ENCODE measurements at regions not wholly inside any gene's neighbourhood (a gene's known extent, or its start where the extent isn't known, plus 50 kb on each side); places are given as distances from the start of the nearest gene placed in this dataset.

GRCh38 chr7:68449816-68450215, 1148.5 kb upstream of the AUTS2 start:
- Histone ChIP-seq H3K36me3 (ENCODE audit: insufficient read depth, low read length) (no peaks in the 10 kb centered on the region), H3K27me3 (ENCODE audit: insufficient read depth, low read length) (no peaks in the 10 kb centered on the region), H3K4me1 (ENCODE audit: insufficient read depth, low read length) (no peaks in the 10 kb centered on the region), H3K4me3 (ENCODE audit: low read length) (no peak overlapping the region), H3K27ac (ENCODE audit: low read depth, low read length) (no peak overlapping the region), H3K9me3 (ENCODE audit: insufficient read depth, low read depth, low read length) (no peaks in the 10 kb centered on the region), H3K9ac (ENCODE audit: low read depth, low read length) (no peak overlapping the region)
- 96% methylated on average over 4 of the region's 5 CpGs for WGBS

DNA sequence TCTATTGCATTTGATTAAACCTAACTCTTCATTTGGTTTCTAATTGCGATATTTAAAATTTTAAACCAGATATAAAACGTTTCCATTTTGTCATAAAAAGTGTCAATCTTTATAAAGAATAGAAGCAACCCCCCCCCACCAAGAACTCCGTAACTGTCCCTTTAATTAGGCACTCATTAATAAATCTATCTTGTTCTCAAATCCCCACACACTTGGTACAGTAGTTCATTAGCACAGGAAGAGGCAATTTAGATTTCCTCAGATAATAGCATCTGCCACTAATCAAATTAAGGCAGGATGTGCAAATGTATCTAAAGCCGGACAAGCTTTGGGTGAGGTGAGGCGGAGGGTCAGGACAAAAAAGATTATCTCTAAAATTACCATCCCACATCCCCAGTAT, 1143.3 kb upstream of the AUTS2 start:
- H3K27ac ChIP-seq (ENCODE audit: low read depth, low read length): no peak overlapping the region
- H3K9me3 ChIP-seq (ENCODE audit: insufficient read depth, low read depth, low read length): 0 out of 2 replicates have a peak, but pooled peaks cover 2% of the 10 kb centered on the region
- H3K36me3 ChIP-seq (ENCODE audit: insufficient read depth, low read length): no peaks in the 10 kb centered on the region
- H3K9ac ChIP-seq (ENCODE audit: low read depth, low read length): no peak overlapping the region
- H3K27me3 ChIP-seq (ENCODE audit: insufficient read depth, low read length): no peaks in the 10 kb centered on the region
- no peaks in the 10 kb centered on the region for H3K4me1 ChIP-seq (ENCODE audit: insufficient read depth, low read length)
- WGBS: 86% methylated on average over 3 of the region's 5 CpGs
- no peak overlapping the region for H3K4me3 ChIP-seq (ENCODE audit: low read length)

DNA sequence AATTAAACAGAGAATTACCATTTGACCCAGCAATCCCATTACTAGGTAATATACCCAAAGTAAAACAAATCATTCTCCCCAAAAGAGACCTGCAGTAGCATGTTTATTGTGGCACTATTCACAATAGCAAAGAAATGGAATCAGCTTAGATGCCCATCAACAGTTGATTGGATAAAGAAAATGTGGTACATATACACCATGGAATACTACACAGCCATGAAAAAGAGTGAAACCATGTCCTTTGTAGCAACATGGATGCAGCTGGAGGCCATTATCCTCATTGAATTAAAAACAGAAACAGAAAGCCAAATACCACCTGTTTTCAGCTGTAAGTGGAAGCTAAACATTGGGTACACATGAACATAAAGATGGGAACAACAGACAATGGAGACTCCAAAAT, 1141.8 kb upstream of the AUTS2 start:
- H3K4me3 ChIP-seq (ENCODE audit: low read length): no peak overlapping the region
- H3K9me3 ChIP-seq (ENCODE audit: insufficient read depth, low read depth, low read length): 0 out of 2 replicates have a peak, but pooled peaks cover 2% of the 10 kb centered on the region
- H3K36me3 ChIP-seq (ENCODE audit: insufficient read depth, low read length): no peaks in the 10 kb centered on the region
- H3K27ac ChIP-seq (ENCODE audit: low read depth, low read length): no peak overlapping the region
- no peaks in the 10 kb centered on the region for H3K4me1 ChIP-seq (ENCODE audit: insufficient read depth, low read length)
- no peak overlapping the region for H3K9ac ChIP-seq (ENCODE audit: low read depth, low read length)
- no peaks in the 10 kb centered on the region for H3K27me3 ChIP-seq (ENCODE audit: insufficient read depth, low read length)

DNA sequence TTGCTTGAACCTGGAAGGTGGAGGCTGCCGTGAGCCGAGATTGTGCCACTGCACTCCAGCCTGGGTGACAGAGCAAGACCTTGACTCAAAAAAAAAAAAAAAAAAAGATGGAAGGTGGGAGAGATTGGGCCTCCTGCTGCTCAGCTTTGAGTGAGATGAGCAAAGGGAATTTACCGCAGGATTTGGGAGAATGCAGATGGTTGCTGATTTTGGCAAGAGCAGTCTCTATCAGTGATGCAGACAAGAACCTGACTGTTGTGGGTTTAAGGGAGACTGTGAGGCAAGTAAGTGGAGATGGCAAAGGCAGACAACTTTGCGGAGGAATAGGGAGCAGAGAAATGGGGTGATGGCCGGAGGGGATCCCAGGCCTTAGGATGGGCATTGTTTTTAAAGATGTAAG, 1140.8 kb upstream of the AUTS2 start:
- Histone ChIP-seq H3K4me3 (ENCODE audit: low read length) (no peak overlapping the region), H3K4me1 (ENCODE audit: insufficient read depth, low read length) (no peaks in the 10 kb centered on the region), H3K27ac (ENCODE audit: low read depth, low read length) (no peak overlapping the region), H3K9me3 (ENCODE audit: insufficient read depth, low read depth, low read length) (0 out of 2 replicates have a peak, but pooled peaks cover 2% of the 10 kb centered on the region), H3K36me3 (ENCODE audit: insufficient read depth, low read length) (no peaks in the 10 kb centered on the region), H3K27me3 (ENCODE audit: insufficient read depth, low read length) (no peaks in the 10 kb centered on the region), H3K9ac (ENCODE audit: low read depth, low read length) (no peak overlapping the region)
- 93% methylated on average over 5 of the region's 5 CpGs for WGBS

DNA sequence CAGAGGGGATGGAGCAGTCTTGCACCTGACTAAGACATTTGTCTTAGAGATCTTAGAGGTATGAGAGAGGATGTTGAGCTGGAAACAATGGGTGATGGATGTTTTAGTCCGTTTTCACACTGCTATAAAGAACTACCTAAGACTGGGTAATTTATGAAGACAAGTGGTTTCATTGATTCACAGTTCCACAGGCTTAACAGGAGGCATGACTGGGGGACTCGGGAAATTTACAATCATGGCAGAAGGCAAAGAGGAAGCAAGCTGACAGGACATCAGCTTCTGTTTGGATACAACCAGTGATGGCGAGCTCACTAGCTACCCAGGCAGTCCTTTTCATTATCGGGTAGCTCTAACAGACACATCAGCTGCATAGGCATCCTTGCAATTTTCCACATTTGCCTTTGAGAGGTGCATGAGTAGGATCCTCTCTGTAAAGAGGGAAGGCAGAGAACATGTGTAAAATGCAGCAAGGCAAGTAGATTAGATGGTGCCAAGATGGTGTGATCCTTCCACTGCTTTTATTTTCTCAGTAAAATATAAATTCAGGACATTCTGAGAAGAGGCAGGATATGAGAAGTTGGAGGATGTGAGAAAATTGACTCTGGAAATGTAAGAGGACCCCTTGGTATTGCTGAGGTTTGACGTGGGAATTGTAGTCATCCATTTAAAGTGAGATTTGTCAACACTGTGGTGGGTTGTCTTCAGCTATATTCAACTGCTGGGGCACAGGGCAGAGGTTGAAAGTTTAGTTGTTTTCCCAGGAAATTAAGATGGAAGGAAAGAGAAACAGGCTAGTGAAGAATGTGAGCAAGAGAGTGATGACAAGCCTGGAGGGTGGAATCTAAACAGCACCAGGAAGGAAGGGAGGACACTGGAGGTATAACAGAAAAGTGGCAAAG, 1140.0 kb upstream of the AUTS2 start:
- H3K9ac ChIP-seq (ENCODE audit: low read depth, low read length): no peak overlapping the region
- no peaks in the 10 kb centered on the region for H3K36me3 ChIP-seq (ENCODE audit: insufficient read depth, low read length)
- H3K27me3 ChIP-seq (ENCODE audit: insufficient read depth, low read length): no peaks in the 10 kb centered on the region
- H3K4me3 ChIP-seq (ENCODE audit: low read length): no peak overlapping the region
- whole genome bisulfite sequencing: 93% methylated on average over 5 of the region's 5 CpGs
- no peak overlapping the region for H3K27ac ChIP-seq (ENCODE audit: low read depth, low read length)
- no peaks in the 10 kb centered on the region for H3K4me1 ChIP-seq (ENCODE audit: insufficient read depth, low read length)
- H3K9me3 ChIP-seq (ENCODE audit: insufficient read depth, low read depth, low read length): 0 out of 2 replicates have a peak, but pooled peaks cover 2% of the 10 kb centered on the region

- no peaks in the 10 kb centered on the region for H3K27me3 ChIP-seq (ENCODE audit: insufficient read depth, low read length)
- H3K4me1 ChIP-seq (ENCODE audit: insufficient read depth, low read length): no peaks in the 10 kb centered on the region
- H3K27ac ChIP-seq (ENCODE audit: low read depth, low read length): no peak overlapping the region
- no peaks in the 10 kb centered on the region for H3K36me3 ChIP-seq (ENCODE audit: insufficient read depth, low read length)
- no peak overlapping the region for H3K4me3 ChIP-seq (ENCODE audit: low read length)
- H3K9ac ChIP-seq (ENCODE audit: low read depth, low read length): no peak overlapping the region
- H3K9me3 ChIP-seq (ENCODE audit: insufficient read depth, low read depth, low read length): 0 out of 2 replicates have a peak, but pooled peaks cover under 1% of the 10 kb centered on the region
- 90% methylated on average over 1 of the region's 2 CpGs for WGBS
These were observed 1136.8 kb upstream of the AUTS2 start for GRCh38 chr7:68461430-68461829.

DNA sequence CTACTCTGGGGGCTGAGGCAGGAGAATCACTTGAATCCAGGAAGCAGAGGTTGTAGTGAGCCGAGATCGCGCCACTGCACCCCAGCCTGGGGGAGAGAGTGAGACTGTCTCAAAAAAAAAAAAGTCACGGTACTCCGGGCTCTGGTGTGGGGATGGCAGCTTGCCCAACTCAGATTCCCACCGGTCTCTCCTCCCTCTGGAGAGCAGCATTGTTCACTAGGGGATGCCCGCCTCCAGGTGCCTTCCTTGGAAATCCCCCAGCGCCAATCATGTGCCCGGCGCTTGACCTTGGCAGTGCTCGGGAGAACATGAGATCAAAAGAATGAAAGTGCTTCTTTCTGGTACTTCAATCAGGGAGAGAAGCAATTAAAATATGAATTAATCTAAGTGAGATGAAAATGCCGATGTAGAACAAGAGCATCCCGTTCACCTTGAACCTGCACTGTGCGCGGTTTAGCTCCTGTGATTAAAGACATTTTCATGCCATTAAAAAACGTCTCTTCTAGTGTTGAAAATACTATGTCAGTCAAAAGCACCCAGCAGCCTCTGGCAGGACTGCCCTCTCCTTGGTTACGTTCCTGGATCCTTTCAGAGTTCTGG, 1127.3 kb upstream of the AUTS2 start:
- Histone ChIP-seq H3K27me3 (ENCODE audit: insufficient read depth, low read length) (no peaks in the 10 kb centered on the region), H3K27ac (ENCODE audit: low read depth, low read length) (no peak overlapping the region), H3K4me3 (ENCODE audit: low read length) (no peak overlapping the region), H3K9me3 (ENCODE audit: insufficient read depth, low read depth, low read length) (no peaks in the 10 kb centered on the region), H3K9ac (ENCODE audit: low read depth, low read length) (no peak overlapping the region), H3K36me3 (ENCODE audit: insufficient read depth, low read length) (no peaks in the 10 kb centered on the region), H3K4me1 (ENCODE audit: insufficient read depth, low read length) (no peaks in the 10 kb centered on the region)
- 93% methylated on average over 17 of the region's 17 CpGs for WGBS

DNA sequence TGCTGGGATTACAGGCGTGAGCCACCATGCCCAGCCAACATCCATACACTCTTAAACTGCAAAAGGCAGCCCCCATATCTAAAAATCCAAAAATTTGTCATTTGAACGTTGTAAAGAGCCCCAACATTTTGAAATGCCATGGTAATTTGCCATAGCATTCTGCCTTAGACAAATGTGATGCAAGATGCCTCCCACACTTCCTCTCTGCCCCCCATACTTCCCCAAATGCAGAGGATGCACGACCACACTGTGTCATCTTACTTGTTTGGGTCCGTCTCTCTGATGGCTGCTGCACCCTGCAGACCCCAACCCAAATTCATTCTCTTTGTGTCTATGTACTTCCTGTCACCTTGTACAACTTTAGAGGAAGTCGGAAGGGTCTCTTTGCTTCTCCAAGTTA, 1125.6 kb upstream of the AUTS2 start:
- Histone ChIP-seq H3K36me3 (ENCODE audit: insufficient read depth, low read length) (no peaks in the 10 kb centered on the region), H3K27ac (ENCODE audit: low read depth, low read length) (no peak overlapping the region), H3K4me1 (ENCODE audit: insufficient read depth, low read length) (no peaks in the 10 kb centered on the region), H3K9me3 (ENCODE audit: insufficient read depth, low read depth, low read length) (no peaks in the 10 kb centered on the region), H3K4me3 (ENCODE audit: low read length) (no peak overlapping the region), H3K9ac (ENCODE audit: low read depth, low read length) (no peak overlapping the region), H3K27me3 (ENCODE audit: insufficient read depth, low read length) (no peaks in the 10 kb centered on the region)
- 95% methylated on average over 5 of the region's 5 CpGs for WGBS

- Histone ChIP-seq H3K27me3 (ENCODE audit: insufficient read depth, low read length) (no peaks in the 10 kb centered on the region), H3K4me1 (ENCODE audit: insufficient read depth, low read length) (no peaks in the 10 kb centered on the region), H3K9ac (ENCODE audit: low read depth, low read length) (no peak overlapping the region), H3K27ac (ENCODE audit: low read depth, low read length) (no peak overlapping the region), H3K4me3 (ENCODE audit: low read length) (no peak overlapping the region), H3K36me3 (ENCODE audit: insufficient read depth, low read length) (no peaks in the 10 kb centered on the region), H3K9me3 (ENCODE audit: insufficient read depth, low read depth, low read length) (no peaks in the 10 kb centered on the region)
- WGBS: 90% methylated on average over 4 of the region's 5 CpGs
These were observed 1123.5 kb upstream of the AUTS2 start for GRCh38 chr7:68474661-68475216.

- no peaks in the 10 kb centered on the region for H3K9me3 ChIP-seq (ENCODE audit: insufficient read depth, low read depth, low read length)
- no peak overlapping the region for H3K27ac ChIP-seq (ENCODE audit: low read depth, low read length)
- WGBS: 94% methylated on average over 2 of the region's 2 CpGs
These were observed 1121.3 kb upstream of the AUTS2 start for GRCh38 chr7:68476966-68477365.

DNA sequence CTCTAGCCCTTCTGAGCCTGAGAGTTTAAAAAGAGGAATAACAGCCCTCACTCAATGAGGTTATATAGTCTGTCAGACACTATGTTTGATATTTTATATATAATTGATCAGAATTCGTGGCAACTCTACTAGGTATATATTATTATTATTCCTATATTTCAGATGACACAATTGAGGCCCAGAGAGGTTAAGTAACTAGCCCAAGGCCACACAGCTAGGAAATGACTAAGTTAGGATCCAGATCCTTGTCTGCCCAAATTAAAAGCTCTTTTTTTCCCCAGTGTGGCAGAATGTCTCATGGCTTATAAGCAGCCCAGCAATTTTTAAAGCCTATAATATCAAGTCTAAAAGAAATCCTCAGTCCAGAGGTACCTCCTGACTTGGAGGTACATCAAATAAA, 1119.9 kb upstream of the AUTS2 start:
- no peaks in the 10 kb centered on the region for H3K4me1 ChIP-seq (ENCODE audit: insufficient read depth, low read length)
- H3K9ac ChIP-seq (ENCODE audit: low read depth, low read length): no peak overlapping the region
- no peak overlapping the region for H3K27ac ChIP-seq (ENCODE audit: low read depth, low read length)
- H3K36me3 ChIP-seq (ENCODE audit: insufficient read depth, low read length): no peaks in the 10 kb centered on the region
- no peaks in the 10 kb centered on the region for H3K9me3 ChIP-seq (ENCODE audit: insufficient read depth, low read depth, low read length)
- H3K4me3 ChIP-seq (ENCODE audit: low read length): no peak overlapping the region
- WGBS: no CpG with 5 or more reads among the region's 1 CpG
- H3K27me3 ChIP-seq (ENCODE audit: insufficient read depth, low read length): no peaks in the 10 kb centered on the region

More at GRCh38 chr7:68476966-68477365, 1121.3 kb upstream of the AUTS2 start:
- H3K27me3 ChIP-seq (ENCODE audit: insufficient read depth, low read length): no peaks in the 10 kb centered on the region
- H3K4me1 ChIP-seq (ENCODE audit: insufficient read depth, low read length): no peaks in the 10 kb centered on the region
- H3K4me3 ChIP-seq (ENCODE audit: low read length): no peak overlapping the region
- H3K9ac ChIP-seq (ENCODE audit: low read depth, low read length): no peak overlapping the region
- H3K36me3 ChIP-seq (ENCODE audit: insufficient read depth, low read length): no peaks in the 10 kb centered on the region
